Activated CD8-positive, alpha-beta memory T cell treated with anti-CD3 and anti-CD28 coated beads, Interleukin-2, amount 50 U/mL, for 24 hours (primary cell): ENCODE measurements at regions not wholly inside any gene's neighbourhood (a gene's known extent, or its start where the extent isn't known, plus 50 kb on each side); places are given as distances from the start of the nearest gene placed in this dataset.
"Not testable (repeated sequence)": the region's sequence is repeated elsewhere in the genome, so short reads cannot be mapped to it uniquely, and the experiment has no call there.

Experiments used
- DNase-seq: peaks from one replicate; pipeline ENCODE4 v3.0.0-alpha.2; 2020; ENCODE audit errors: extremely low read depth

- DNase-seq = no peak
These were observed 409.3 kb downstream of the AGTPBP1 start for GRCh38 chr9:85332487-85332886.

- no peak for DNase-seq
These were observed 410.1 kb downstream of the AGTPBP1 start for GRCh38 chr9:85331626-85332025.

- no peak for DNase-seq
These were observed 419.2 kb downstream of the AGTPBP1 start for GRCh38 chr9:85322592-85322991.

- DNase-seq = no peak
These were observed 420.2 kb downstream of the AGTPBP1 start for GRCh38 chr9:85321561-85321960.

GRCh38 chr9:85319936-85320656, 421.7 kb downstream of the AGTPBP1 start:
- no peak for DNase-seq

- DNase-seq = not testable (repeated sequence)
These were observed 426.2 kb downstream of the AGTPBP1 start for GRCh38 chr9:85315535-85315934.

- no peak for DNase-seq
These were observed 431.2 kb downstream of the AGTPBP1 start for GRCh38 chr9:85310573-85310972.

- DNase-seq = no peak
These were observed 438.0 kb downstream of the AGTPBP1 start for GRCh38 chr9:85303757-85304134.

GRCh38 chr9:85302938-85303756, 438.6 kb downstream of the AGTPBP1 start:
- no peak for DNase-seq

- no peak for DNase-seq
These were observed 443.3 kb downstream of the AGTPBP1 start for GRCh38 chr9:85298499-85298898.

- DNase-seq = not testable (repeated sequence)
These were observed 446.5 kb downstream of the AGTPBP1 start for GRCh38 chr9:85295244-85295643.

GRCh38 chr9:85292261-85292660, 449.5 kb downstream of the AGTPBP1 start:
- DNase-seq = no peak

GRCh38 chr9:85291266-85291665, 450.5 kb downstream of the AGTPBP1 start:
- no peak for DNase-seq

- DNase-seq = peak; percentile 2
These were observed 451.7 kb downstream of the AGTPBP1 start for GRCh38 chr9:85290019-85290418.

- DNase-seq = no peak
These were observed 452.6 kb downstream of the AGTPBP1 start for GRCh38 chr9:85289142-85289541.

GRCh38 chr9:85283421-85283820, 458.3 kb downstream of the AGTPBP1 start:
- DNase-seq = no peak

GRCh38 chr9:85278769-85279168, 463.0 kb downstream of the AGTPBP1 start:
- no peak for DNase-seq

GRCh38 chr9:85276741-85277140, 465.0 kb downstream of the AGTPBP1 start:
- DNase-seq = no peak

GRCh38 chr9:85269811-85270210, 471.9 kb downstream of the AGTPBP1 start:
- DNase-seq = no peak

- DNase-seq = no peak
These were observed 473.6 kb downstream of the AGTPBP1 start for GRCh38 chr9:85268131-85268530.

GRCh38 chr9:85264695-85265094, 477.1 kb downstream of the AGTPBP1 start:
- DNase-seq = no peak

GRCh38 chr9:85263288-85263687, 478.5 kb downstream of the AGTPBP1 start:
- DNase-seq = no peak

- DNase-seq = no peak
These were observed 479.4 kb downstream of the AGTPBP1 start for GRCh38 chr9:85262333-85262732.
